ENCODE measurements at regions not wholly inside any gene's neighbourhood (a gene's known extent, or its start where the extent isn't known, plus 50 kb on each side); places are given as distances from the start of the nearest gene placed in this dataset.

DNA sequence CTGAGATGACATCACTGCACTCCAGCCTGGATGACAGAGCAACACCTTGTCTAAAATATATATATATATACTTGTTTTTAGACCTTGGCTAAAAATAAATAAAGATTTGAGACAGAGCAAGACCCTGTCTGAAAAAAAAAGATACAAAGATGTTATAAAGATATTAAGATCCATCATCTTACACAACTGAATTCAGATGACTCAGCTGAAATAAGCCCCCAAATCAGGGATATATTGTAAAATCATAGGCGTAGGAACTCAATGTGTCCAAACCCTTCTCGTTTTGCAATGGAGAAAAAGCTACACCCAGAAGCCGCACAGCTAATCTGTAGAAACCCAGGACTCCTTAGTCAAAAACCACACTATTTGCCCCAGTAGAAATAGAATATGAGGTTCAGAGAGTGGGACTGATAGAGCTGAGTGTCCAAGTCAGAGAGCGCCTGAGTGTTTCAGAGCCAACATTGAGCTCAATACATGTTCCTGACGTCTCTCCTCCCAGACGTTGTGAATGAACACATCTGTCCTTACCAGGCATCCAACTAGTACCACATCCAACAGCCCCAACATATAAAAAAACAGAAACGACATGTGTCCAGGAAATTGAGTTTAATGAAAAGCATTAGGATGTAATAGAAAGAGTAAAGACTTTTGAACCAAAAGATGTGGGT is 207.9 kb upstream of the BLID start:
- Histone ChIP-seq H3F3A (ENCODE audit: insufficient read depth, low read length) (no peaks in the 10 kb centered on the region), H3K9ac (ENCODE audit: low read length) (no peak overlapping the region), H3K4me3 (ENCODE audit: low read length) (no peak overlapping the region), H3K4me1 (ENCODE audit: low read length) (no peaks in the 10 kb centered on the region), H3K27ac (ENCODE audit: low read length) (no peak overlapping the region), H3K36me3 (replicated peaks; ENCODE audit: insufficient read depth, low read length) (no peaks in the 10 kb centered on the region), H3K9me3 (replicated peaks; ENCODE audit: insufficient read depth, low read length) (no peaks in the 10 kb centered on the region), H3K79me2 (ENCODE audit: low read length) (no peaks in the 10 kb centered on the region), H3K9me2 (replicated peaks; ENCODE audit: insufficient read depth, low read length) (no peaks in the 10 kb centered on the region), H3K27me3 (replicated peaks; ENCODE audit: insufficient read depth, low read length) (no peaks in the 10 kb centered on the region), H2AFZ (ENCODE audit: low read length) (no peak overlapping the region), H4K20me1 (ENCODE audit: insufficient read depth, low read length) (no peaks in the 10 kb centered on the region), H3K4me2 (ENCODE audit: low read depth, low read length) (no peak overlapping the region)
- no peak for DNase-seq
- TF ChIP-seq, protein P1, sequence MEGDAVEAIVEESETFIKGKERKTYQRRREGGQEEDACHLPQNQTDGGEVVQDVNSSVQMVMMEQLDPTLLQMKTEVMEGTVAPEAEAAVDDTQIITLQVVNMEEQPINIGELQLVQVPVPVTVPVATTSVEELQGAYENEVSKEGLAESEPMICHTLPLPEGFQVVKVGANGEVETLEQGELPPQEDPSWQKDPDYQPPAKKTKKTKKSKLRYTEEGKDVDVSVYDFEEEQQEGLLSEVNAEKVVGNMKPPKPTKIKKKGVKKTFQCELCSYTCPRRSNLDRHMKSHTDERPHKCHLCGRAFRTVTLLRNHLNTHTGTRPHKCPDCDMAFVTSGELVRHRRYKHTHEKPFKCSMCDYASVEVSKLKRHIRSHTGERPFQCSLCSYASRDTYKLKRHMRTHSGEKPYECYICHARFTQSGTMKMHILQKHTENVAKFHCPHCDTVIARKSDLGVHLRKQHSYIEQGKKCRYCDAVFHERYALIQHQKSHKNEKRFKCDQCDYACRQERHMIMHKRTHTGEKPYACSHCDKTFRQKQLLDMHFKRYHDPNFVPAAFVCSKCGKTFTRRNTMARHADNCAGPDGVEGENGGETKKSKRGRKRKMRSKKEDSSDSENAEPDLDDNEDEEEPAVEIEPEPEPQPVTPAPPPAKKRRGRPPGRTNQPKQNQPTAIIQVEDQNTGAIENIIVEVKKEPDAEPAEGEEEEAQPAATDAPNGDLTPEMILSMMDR (IDR thresholded peaks at IDR 0.05; ENCODE audit: low read length), result no peak
- TF ChIP-seq EZH2 (optimal IDR thresholded peaks at IDR 0.05; ENCODE audit: low read depth, low read length) (no peak), EZH2phosphoT487 (IDR thresholded peaks at IDR 0.05; ENCODE audit: low read length) (no peak)

DNA sequence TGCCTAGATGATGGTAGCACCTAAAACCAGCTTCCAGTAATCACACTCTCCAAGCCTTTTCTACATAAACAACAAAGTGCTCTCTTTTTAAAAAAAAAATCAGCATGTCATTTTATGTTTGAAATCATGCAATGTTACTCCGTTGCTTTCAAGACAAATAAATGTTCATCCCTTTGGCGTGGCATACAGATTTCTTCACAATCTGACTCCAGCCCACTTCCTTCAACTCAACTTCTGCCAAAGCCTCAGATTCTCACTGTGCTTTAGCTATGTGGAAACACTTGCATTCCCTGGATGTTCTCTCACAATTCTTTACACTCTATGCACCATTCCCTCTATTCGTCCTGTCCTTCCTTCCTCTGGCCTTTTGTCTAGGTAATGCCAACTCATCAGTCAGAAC is 206.3 kb upstream of the BLID start:
- H3K9me3 ChIP-seq (replicated peaks; ENCODE audit: insufficient read depth, low read length), result no peaks in the 10 kb centered on the region
- H3K36me3 ChIP-seq (replicated peaks; ENCODE audit: insufficient read depth, low read length), result no peaks in the 10 kb centered on the region
- H2AFZ ChIP-seq (ENCODE audit: low read length), result no peak overlapping the region
- no peak overlapping the region for H3K4me2 ChIP-seq (ENCODE audit: low read depth, low read length)
- H3K9ac ChIP-seq (ENCODE audit: low read length), result no peak overlapping the region
- H3K9me2 ChIP-seq (replicated peaks; ENCODE audit: insufficient read depth, low read length), result no peaks in the 10 kb centered on the region
- TF ChIP-seq, protein P1 (IDR thresholded peaks at IDR 0.05; ENCODE audit: low read length), result no peak
- no peak for TF ChIP-seq EZH2 (optimal IDR thresholded peaks at IDR 0.05; ENCODE audit: low read depth, low read length)
- TF ChIP-seq EZH2phosphoT487 (IDR thresholded peaks at IDR 0.05; ENCODE audit: low read length), result no peak
- no peaks in the 10 kb centered on the region for H4K20me1 ChIP-seq (ENCODE audit: insufficient read depth, low read length)
- no peak overlapping the region for H3K4me3 ChIP-seq (ENCODE audit: low read length)
- H3K27ac ChIP-seq (ENCODE audit: low read length), result no peak overlapping the region
- no peaks in the 10 kb centered on the region for H3K4me1 ChIP-seq (ENCODE audit: low read length)
- H3F3A ChIP-seq (ENCODE audit: insufficient read depth, low read length), result no peaks in the 10 kb centered on the region
- no peak for DNase-seq
- H3K79me2 ChIP-seq (ENCODE audit: low read length), result no peaks in the 10 kb centered on the region
- H3K27me3 ChIP-seq (replicated peaks; ENCODE audit: insufficient read depth, low read length), result no peaks in the 10 kb centered on the region

- Histone ChIP-seq H3K4me3 (ENCODE audit: low read length) (no peak overlapping the region), H3K27ac (ENCODE audit: low read length) (no peak overlapping the region), H3K4me2 (ENCODE audit: low read depth, low read length) (no peak overlapping the region), H3K27me3 (replicated peaks; ENCODE audit: insufficient read depth, low read length) (no peaks in the 10 kb centered on the region), H3K4me1 (ENCODE audit: low read length) (no peaks in the 10 kb centered on the region), H3K79me2 (ENCODE audit: low read length) (no peaks in the 10 kb centered on the region), H3K9ac (ENCODE audit: low read length) (no peak overlapping the region), H3K36me3 (replicated peaks; ENCODE audit: insufficient read depth, low read length) (no peaks in the 10 kb centered on the region), H4K20me1 (ENCODE audit: insufficient read depth, low read length) (no peaks in the 10 kb centered on the region), H2AFZ (ENCODE audit: low read length) (no peak overlapping the region), H3K9me3 (replicated peaks; ENCODE audit: insufficient read depth, low read length) (no peaks in the 10 kb centered on the region), H3F3A (ENCODE audit: insufficient read depth, low read length) (no peaks in the 10 kb centered on the region), H3K9me2 (replicated peaks; ENCODE audit: insufficient read depth, low read length) (no peaks in the 10 kb centered on the region)
- no peak for DNase-seq
- TF ChIP-seq, protein P1 (IDR thresholded peaks at IDR 0.05; ENCODE audit: low read length), result no peak
- no peak for TF ChIP-seq EZH2 (optimal IDR thresholded peaks at IDR 0.05; ENCODE audit: low read depth, low read length)
- no peak for TF ChIP-seq EZH2phosphoT487 (IDR thresholded peaks at IDR 0.05; ENCODE audit: low read length)
Measured at GRCh38 chr11:122320671-122321070, 204.7 kb upstream of the BLID start.
